Left lung (tissue), 4 donors: ENCODE measurements at regions not wholly inside any gene's neighbourhood (a gene's known extent, or its start where the extent isn't known, plus 50 kb on each side); places are given as distances from the start of the nearest gene placed in this dataset.

ENCODE experiments used
- ATAC-seq: fragments of 200-7000 bp; cut with Tn5 transposase; one replicate; pipeline ENCODE4 v1.9.1; 2020; ENCODE audit warnings: moderate library complexity
- DNase-seq, 4 donors: peaks; one replicate each; pipeline ENCODE4 v3.0.0-alpha.2; 2013 to 2020
- H3K27ac ChIP-seq, 2 donors: fragments of 200-600 bp; sonication (generic) in 1 of 2; one replicate each; pipeline versions ENCODE4 v1.5.0 to v1.8.0; 2020 to 2021
- H3K27me3 ChIP-seq, 2 donors: fragments of 200-600 bp; sonication (generic) in 1 of 2; one replicate each; pipeline versions ENCODE4 v1.5.0 to v1.8.0; 2020 to 2021
- H3K36me3 ChIP-seq, 2 donors: fragments of 200-600 bp; sonication (generic) in 1 of 2; one replicate each; pipeline versions ENCODE4 v1.5.0 to v1.8.0; 2020 to 2021
- H3K4me1 ChIP-seq, 2 donors: fragments of 200-600 bp; one replicate each; pipeline ENCODE4 v1.8.0; 2021
- H3K4me3 ChIP-seq, 2 donors: fragments of 200-600 bp; sonication (generic) in 1 of 2; one replicate each; pipeline versions ENCODE4 v1.5.0 to v1.8.0; 2020 to 2021; ENCODE audit warnings: mild to moderate bottlenecking in 1 of 2
- H3K9me3 ChIP-seq, 2 donors: fragments of 200-600 bp; sonication (generic) in 1 of 2; one replicate each; pipeline versions ENCODE4 v1.5.0 to v1.8.0; 2020 to 2021
- intact Hi-C, 2 donors: fragments of 100-400 bp; cut with DNase I; formaldehyde crosslinking; loops; one replicate each; pipeline versions ENCODE4 v1.11.2 to v1.14.2; 2022
- TF ChIP-seq, protein P1 (sequence below), 2 donors: fragments of 200-600 bp; sonication (generic) in 1 of 2; IDR thresholded peaks; one replicate each; pipeline versions ENCODE4 v1.5.0 to v1.8.0; 2021; ENCODE audit warnings: antibody characterized with exemption in 2 of 2
- donor health status: DM: no; HTN: yes; CAD: no.
- donor health status: DM: no; HTN: no; CAD: no.

- no peak for DNase-seq
- Histone ChIP-seq H3K36me3 (no peaks in the 10 kb centered on the region), H3K4me1 (peaks cover 0 to 13% of the 10 kb centered on the region in 2 donors), H3K27me3 (no peaks in the 10 kb centered on the region), H3K4me3 (no peak overlapping the region), H3K9me3 (no peaks in the 10 kb centered on the region), H3K27ac (peak overlapping the region in 1 of 2 donors; percentile 0)
- ATAC-seq: peak; percentile 66
- intact Hi-C loops: no loop called here
- TF ChIP-seq, protein P1, sequence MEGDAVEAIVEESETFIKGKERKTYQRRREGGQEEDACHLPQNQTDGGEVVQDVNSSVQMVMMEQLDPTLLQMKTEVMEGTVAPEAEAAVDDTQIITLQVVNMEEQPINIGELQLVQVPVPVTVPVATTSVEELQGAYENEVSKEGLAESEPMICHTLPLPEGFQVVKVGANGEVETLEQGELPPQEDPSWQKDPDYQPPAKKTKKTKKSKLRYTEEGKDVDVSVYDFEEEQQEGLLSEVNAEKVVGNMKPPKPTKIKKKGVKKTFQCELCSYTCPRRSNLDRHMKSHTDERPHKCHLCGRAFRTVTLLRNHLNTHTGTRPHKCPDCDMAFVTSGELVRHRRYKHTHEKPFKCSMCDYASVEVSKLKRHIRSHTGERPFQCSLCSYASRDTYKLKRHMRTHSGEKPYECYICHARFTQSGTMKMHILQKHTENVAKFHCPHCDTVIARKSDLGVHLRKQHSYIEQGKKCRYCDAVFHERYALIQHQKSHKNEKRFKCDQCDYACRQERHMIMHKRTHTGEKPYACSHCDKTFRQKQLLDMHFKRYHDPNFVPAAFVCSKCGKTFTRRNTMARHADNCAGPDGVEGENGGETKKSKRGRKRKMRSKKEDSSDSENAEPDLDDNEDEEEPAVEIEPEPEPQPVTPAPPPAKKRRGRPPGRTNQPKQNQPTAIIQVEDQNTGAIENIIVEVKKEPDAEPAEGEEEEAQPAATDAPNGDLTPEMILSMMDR (IDR thresholded peaks at IDR 0.05): no peak
Observed at GRCh38 chr13:73715114-73715910, 418.9 kb downstream of the KLF12 start.

- no peaks in the 10 kb centered on the region for H3K27me3 ChIP-seq
- DNase-seq: no peak
- intact Hi-C loops: no loop called here
- H3K9me3 ChIP-seq: no peaks in the 10 kb centered on the region
- TF ChIP-seq, protein P1 (IDR thresholded peaks at IDR 0.05): no peak
- no peak for ATAC-seq
- H3K4me1 ChIP-seq: peaks cover 0 to 13% of the 10 kb centered on the region in 2 donors
- H3K4me3 ChIP-seq: no peak overlapping the region
- no peaks in the 10 kb centered on the region for H3K36me3 ChIP-seq
- no peak overlapping the region for H3K27ac ChIP-seq
Observed at GRCh38 chr13:73714522-73714921, 419.7 kb downstream of the KLF12 start.

GRCh38 chr13:73708393-73708985 lies 425.7 kb downstream of the KLF12 start:
- no peaks in the 10 kb centered on the region for H3K36me3 ChIP-seq
- intact Hi-C loops: loop anchor here in 1 of 2 donors (10.0 kb wide), 1 partner anchor 894 kb away; no protein-coding TSS in a partner anchor
- TF ChIP-seq, protein P1 (IDR thresholded peaks at IDR 0.05): peak; percentile 62 to 66
- no peak overlapping the region for H3K27ac ChIP-seq
- peak; percentile 85 for ATAC-seq
- peak in 2 of 4 donors; percentile 49 to 77 for DNase-seq
- no peaks in the 10 kb centered on the region for H3K27me3 ChIP-seq
- no peak overlapping the region for H3K4me3 ChIP-seq
- no peaks in the 10 kb centered on the region for H3K4me1 ChIP-seq
- no peaks in the 10 kb centered on the region for H3K9me3 ChIP-seq

- no peaks in the 10 kb centered on the region for H3K4me1 ChIP-seq
- intact Hi-C loops: loop anchor here in 1 of 2 donors (10.0 kb wide), 1 partner anchor 890 kb away; no protein-coding TSS in a partner anchor
Observed at GRCh38 chr13:73704587-73704986, 429.6 kb downstream of the KLF12 start.

More at GRCh38 chr13:73704587-73704986, 429.6 kb downstream of the KLF12 start:
- no peak for DNase-seq
- H3K27me3 ChIP-seq: no peaks in the 10 kb centered on the region
- H3K9me3 ChIP-seq: no peaks in the 10 kb centered on the region
- H3K4me3 ChIP-seq: no peak overlapping the region
- TF ChIP-seq, protein P1 (IDR thresholded peaks at IDR 0.05): no peak
- no peaks in the 10 kb centered on the region for H3K36me3 ChIP-seq
- no peak for ATAC-seq
- H3K27ac ChIP-seq: no peak overlapping the region
